ENCODE measurements at regions not wholly inside any gene's neighbourhood (a gene's known extent, or its start where the extent isn't known, plus 50 kb on each side); places are given as distances from the start of the nearest gene placed in this dataset.
"Not testable (repeated sequence)": the region's sequence is repeated elsewhere in the genome, so short reads cannot be mapped to it uniquely, and the experiment has no call there.

DNA sequence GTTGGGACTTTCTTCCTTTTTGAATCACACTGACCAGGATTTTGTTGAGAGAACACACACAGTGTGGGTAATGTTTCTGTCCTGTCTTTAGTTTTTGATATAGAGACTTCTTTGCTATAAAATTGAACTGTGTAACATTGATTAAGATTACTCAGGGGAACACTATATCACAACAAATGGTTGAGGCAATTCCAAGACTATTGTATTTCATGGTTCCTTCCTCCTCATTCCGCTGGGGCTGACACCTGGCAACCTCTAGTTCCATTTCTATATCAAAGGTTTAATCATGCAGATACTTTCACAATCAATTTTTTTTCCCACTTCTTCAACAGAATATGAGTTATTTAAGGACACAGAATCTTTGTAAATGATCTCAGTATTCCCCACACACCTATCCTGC, 182.2 kb downstream of the TAF11L14 start:
- POLR2A ChIA-PET: no interaction called here
- CTCF ChIA-PET: no interaction called here

DNA sequence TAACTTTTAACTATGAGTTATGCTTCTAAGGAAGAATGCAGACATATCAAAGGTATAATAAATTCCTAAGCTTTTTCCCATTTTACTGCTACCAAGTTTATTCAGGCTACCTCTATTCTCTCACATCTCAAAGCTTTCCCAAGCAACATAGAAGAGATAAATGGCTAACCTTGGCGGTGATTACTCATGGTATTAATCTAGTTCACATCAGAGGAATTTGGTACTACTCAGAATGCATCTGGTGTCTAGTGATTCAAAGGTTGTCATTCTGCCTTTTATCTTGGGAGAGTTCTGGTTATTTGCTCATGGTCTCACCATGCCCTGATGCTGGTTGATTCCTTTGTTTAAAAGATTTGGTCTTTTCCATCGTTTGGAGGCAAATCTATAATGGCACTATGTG, 182.7 kb downstream of the TAF11L14 start:
- POLR2A ChIA-PET: no interaction called here
- CTCF ChIA-PET: no interaction called here

GRCh38 chr5:17817990-17818389, 183.7 kb downstream of the TAF11L14 start:
- ChIA-PET POLR2A (no interaction called here), CTCF (no interaction called here)

GRCh38 chr5:17819783-17820182, 185.5 kb downstream of the TAF11L14 start:
- ChIA-PET CTCF (no interaction called here), POLR2A (no interaction called here)

GRCh38 chr5:17828681-17829080, 194.4 kb downstream of the TAF11L14 start:
- ChIA-PET CTCF (interaction anchor here (0.5 kb wide), 1 partner anchor 1415 kb away, joined by 3 read pairs; no protein-coding TSS in a partner anchor), POLR2A (no interaction called here)

- POLR2A ChIA-PET: no interaction called here
- CTCF ChIA-PET: no interaction called here
These were observed 195.2 kb downstream of the TAF11L14 start for GRCh38 chr5:17829456-17829855.

DNA sequence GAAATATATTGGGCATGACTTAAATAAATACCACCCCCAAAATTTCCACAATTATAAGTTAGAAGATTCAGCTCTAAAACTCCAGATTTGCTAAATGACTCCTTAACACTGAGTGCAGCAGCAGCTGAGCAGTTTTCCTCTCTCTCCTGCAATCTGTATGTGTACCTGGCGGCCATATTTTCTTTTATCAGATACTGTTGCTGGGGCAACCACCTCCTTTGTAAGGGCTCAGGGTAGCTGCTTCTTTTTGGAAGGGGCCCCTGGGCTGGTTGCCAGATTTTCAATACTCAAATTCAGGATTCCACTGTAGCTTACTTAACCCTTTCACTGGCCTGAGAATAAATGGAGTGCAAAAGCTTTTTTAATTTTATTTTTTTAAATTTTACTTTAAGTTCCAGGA, 197.0 kb downstream of the TAF11L14 start:
- POLR2A ChIA-PET: no interaction called here
- CTCF ChIA-PET: no interaction called here

GRCh38 chr5:17832949-17833745, 198.9 kb downstream of the TAF11L14 start:
- POLR2A ChIA-PET: no interaction called here
- CTCF ChIA-PET: interaction anchor here (0.6 kb wide), 1 partner anchor 617 kb away, joined by 5 read pairs; no protein-coding TSS in a partner anchor

DNA sequence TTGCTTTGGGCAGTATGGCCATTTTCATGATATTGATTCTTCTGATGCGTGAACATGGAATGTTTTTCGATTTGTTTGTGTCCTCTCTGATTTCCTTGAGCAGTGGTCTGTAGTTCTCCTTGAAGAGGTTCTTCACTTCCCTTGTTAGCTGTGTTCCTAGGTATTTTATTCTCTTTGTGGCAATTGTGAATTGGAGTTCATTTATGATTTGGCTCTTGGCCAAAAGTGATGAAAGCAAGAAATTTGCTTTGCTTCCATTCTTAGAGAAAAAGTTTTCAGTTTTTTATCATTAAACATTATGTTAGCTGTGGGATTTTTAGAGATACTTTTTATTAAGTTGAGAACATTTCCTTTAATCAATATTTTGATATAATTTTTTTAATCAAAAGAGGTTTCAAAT, 203.5 kb downstream of the TAF11L14 start:
- CTCF ChIA-PET: no interaction called here
- POLR2A ChIA-PET: no interaction called here

- ChIA-PET POLR2A (no interaction called here), CTCF (no interaction called here)
These were observed 204.2 kb downstream of the TAF11L14 start for GRCh38 chr5:17838469-17838868.

DNA sequence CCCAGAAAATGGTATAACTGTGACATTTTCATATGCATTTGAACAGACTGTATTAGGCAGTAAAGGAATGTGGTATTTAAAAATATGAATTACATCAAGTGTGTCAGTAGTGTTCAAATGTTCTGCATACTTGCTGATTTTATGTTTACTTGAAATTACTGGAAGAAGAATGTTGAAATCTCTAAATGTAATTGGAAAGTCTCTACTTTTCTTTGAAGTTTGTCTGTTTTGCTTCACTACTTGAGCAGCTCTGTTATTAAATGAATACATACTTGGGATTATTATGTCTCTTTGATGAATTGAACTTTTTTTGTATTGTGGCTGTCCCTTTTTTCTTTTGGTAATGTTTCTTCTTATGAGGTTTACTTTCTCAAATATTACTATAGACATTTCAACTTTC, 205.6 kb downstream of the TAF11L14 start:
- CTCF ChIA-PET: no interaction called here
- POLR2A ChIA-PET: no interaction called here

GRCh38 chr5:17846496-17846895, 212.2 kb downstream of the TAF11L14 start:
- CTCF ChIA-PET: no interaction called here
- POLR2A ChIA-PET: no interaction called here

- CTCF ChIA-PET: no interaction called here
- POLR2A ChIA-PET: no interaction called here
These were observed 213.0 kb downstream of the TAF11L14 start for GRCh38 chr5:17847286-17847685.

DNA sequence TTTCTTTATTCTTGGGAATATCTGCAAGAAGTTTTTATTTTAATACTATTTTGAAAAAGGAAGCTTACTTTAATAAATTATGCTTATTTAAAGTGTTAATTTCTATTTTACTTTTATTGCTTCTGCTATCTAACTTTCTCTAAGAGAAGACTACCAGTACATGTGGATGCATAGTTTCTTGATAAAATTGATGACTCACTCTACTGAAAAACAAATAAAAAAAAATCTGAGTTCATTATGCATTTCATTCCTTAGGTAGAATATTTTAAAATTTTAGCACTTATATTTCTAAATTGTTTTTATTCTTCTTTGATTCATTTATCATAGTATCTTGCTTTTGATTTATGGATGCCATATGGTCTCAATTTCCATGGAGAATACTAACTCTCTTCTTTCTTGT, 217.9 kb downstream of the TAF11L14 start:
- POLR2A ChIA-PET: no interaction called here

GRCh38 chr5:17852740-17853139, 218.5 kb downstream of the TAF11L14 start:
- POLR2A ChIA-PET: no interaction called here
- CTCF ChIA-PET: no interaction called here

More for the DNA sequence above, 217.9 kb downstream of the TAF11L14 start:
- CTCF ChIA-PET: no interaction called here

DNA sequence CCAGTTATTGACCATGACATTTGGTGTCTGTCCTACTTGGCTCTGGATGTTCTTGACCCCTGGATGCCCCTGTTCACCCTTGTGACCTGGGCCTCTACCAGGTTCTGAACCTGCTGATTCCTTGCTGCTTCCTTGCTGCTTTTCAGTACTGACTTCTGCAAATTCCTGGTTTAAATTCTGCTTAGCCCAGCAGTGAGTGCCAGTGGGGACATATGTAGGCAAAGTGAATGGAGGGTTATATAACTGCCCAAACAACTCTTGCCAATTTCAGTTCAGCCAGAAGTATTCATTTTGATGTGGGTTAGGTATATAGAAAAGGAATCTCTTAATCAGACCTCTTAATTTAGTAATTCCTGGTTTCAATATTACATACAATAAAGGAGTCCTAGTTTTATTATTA, 220.6 kb downstream of the TAF11L14 start:
- ChIA-PET CTCF (no interaction called here), POLR2A (no interaction called here)

DNA sequence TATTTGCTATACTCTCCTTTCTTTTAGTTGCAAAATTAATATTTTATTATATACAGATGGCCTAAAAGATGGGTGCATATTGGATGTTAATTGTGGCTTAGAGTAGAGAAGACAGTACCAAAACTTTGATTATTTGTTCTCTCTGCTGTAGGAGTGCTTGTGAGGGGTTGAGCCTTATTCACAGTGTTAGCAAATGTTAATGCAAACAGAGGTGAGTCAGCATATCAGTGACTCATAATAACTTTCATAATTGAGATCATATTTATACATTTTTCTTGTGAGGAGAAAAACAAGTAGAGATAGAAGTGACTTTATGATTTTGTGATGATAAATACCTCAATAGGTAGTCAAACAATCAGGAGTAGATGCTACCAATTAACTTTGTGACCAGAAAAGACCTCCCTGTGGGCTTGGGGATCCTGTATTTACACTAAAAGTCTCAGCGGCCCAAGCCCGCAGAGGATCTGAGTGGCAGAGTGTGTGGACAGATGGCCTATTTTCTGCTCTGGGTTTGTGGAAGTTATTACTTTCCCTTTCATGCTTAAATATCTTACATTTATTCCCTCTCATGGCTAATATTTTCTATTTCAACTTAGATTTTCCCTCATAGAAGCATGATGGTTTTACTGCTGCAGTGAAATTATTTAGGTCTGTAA, 226.5 kb downstream of the TAF11L14 start:
- POLR2A ChIA-PET: no interaction called here
- CTCF ChIA-PET: no interaction called here

GRCh38 chr5:17864903-17865302, 230.6 kb downstream of the TAF11L14 start:
- POLR2A ChIA-PET, CTCF ChIA-PET: not testable (repeated sequence)

GRCh38 chr5:17865966-17866365, 231.7 kb downstream of the TAF11L14 start:
- CTCF ChIA-PET, POLR2A ChIA-PET: not testable (repeated sequence)

DNA sequence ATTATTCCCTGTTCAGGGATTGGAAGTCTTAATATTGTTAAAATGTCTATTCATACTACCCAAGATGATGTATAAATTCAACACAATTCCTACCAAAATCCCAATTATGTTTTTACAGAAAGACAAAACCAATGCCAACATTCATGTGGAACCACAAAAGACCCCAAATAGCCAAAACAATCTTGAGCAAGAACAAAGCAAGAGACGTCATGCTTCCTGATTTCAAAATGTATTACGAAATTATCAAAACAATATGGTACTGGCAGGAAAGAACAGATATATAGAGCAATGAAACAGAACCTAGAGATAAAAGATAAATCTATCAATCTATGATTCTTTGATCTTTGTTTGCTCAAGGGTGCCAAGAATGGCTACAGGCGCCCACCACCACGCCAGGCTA, 237.9 kb downstream of the TAF11L14 start:
- CTCF ChIA-PET: no interaction called here
- POLR2A ChIA-PET: no interaction called here

DNA sequence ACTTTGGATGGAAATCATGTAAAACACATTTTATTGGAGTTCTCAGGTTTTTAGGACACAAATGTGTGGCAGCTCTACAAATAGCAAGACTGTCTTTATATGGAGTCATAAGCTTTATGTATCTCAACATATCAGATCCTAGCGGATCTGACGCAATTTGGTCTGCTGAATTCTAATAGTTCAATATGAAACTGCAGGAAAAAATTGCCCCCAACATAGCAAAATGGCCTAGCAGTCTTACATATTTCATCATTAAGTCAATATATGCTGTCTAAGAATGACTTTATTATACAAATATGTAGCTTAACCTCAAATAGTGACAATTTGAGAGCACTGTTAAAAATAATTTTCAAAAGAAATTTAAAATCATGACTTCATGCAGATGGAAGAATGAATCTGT, 244.3 kb downstream of the TAF11L14 start:
- POLR2A ChIA-PET: no interaction called here

DNA sequence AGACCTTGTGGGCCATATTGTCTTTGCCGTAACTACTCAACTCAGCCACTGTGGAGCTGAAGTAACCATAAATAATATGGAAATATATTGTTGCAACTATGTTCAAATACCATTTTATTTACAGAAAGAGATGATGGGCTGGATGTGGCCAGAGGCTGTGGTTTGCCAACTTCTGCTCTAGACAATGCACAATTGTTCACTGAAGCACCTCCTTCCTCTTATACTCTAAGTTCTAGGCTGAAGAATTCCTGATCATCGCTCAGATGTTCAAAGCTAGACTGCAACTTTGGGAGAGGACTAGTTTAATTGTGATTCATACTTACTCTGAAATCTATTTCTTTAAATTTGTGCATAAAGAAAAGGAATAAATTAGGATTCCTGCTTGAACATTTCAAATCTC, 245.0 kb downstream of the TAF11L14 start:
- CTCF ChIA-PET: no interaction called here
- POLR2A ChIA-PET: no interaction called here

More for the DNA sequence above, 244.3 kb downstream of the TAF11L14 start:
- CTCF ChIA-PET: no interaction called here

All from activated CD8-positive, alpha-beta memory T cell treated with anti-CD3 and anti-CD28 coated beads for 36 hours (primary cell).